ENCODE measurements at regions not wholly inside any gene's neighbourhood (a gene's known extent, or its start where the extent isn't known, plus 50 kb on each side); places are given as distances from the start of the nearest gene placed in this dataset.
A peak's percentile ranks its signal among the peaks of the same experiment; 100 is the strongest.

DNA sequence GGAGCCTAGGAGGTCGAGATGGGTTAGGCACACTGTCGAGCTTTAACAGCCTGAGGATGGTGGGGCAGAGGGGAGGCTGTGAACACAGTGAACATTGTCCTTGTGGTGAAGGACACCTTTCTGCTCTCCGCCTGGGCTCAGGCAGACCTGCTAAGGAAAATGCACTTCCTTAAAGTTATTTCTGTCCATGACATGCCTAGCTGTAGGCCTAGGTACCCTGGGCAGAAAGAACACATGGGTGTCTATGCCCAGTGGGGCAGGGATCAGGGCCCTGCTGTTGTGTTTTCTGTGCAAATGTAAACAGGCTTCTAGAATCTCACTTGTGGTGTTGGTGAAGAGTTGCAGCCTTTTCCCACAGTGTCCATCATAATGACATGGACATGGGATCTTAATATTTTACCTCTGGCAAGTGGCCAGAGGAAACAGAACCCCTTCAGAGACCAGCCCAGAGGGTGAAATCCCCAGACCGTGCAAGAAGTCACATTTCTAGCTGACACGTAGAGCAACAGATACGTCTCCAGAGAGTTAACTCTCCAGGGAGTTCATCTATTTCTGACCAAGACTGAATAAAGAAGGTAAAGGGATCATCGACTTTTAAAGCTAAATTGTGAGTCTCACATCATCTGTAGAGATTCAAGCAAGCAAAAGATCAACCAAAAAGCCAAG lies 79.2 kb downstream of the C9orf152 start:
- TF ChIP-seq, protein P1, sequence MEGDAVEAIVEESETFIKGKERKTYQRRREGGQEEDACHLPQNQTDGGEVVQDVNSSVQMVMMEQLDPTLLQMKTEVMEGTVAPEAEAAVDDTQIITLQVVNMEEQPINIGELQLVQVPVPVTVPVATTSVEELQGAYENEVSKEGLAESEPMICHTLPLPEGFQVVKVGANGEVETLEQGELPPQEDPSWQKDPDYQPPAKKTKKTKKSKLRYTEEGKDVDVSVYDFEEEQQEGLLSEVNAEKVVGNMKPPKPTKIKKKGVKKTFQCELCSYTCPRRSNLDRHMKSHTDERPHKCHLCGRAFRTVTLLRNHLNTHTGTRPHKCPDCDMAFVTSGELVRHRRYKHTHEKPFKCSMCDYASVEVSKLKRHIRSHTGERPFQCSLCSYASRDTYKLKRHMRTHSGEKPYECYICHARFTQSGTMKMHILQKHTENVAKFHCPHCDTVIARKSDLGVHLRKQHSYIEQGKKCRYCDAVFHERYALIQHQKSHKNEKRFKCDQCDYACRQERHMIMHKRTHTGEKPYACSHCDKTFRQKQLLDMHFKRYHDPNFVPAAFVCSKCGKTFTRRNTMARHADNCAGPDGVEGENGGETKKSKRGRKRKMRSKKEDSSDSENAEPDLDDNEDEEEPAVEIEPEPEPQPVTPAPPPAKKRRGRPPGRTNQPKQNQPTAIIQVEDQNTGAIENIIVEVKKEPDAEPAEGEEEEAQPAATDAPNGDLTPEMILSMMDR (IDR thresholded peaks at IDR 0.05), result no peak
- TF ChIP-seq EZH2 (IDR thresholded peaks at IDR 0.05; ENCODE audit: borderline replicate concordance, insufficient read depth, low read depth, low read length, poor library complexity, severe bottlenecking), result no peak
- CTCF ChIA-PET, result interaction anchor here (0.6 to 5.6 kb wide), 8 partner anchors 15 to 225 kb away, joined by 3 to 33 read pairs (median 8); no protein-coding TSS in a partner anchor
- H3K9ac ChIP-seq (ENCODE audit: low read length), result peak overlapping the region; percentile 46

GRCh38 chr9:110129425-110129824 lies 78.5 kb downstream of the C9orf152 start:
- Histone ChIP-seq H3K9me3 (ENCODE audit: control extremely low read depth in 1 of 3, control insufficient read depth in 2 of 3, insufficient read depth in 1 of 3, low read length in 2 of 3) (no peaks in the 10 kb centered on the region), H3K79me2 (ENCODE audit: control insufficient read depth, insufficient read depth, low read length) (peaks cover 100% of the 10 kb centered on the region), H3K27me3 (replicated peaks in 1 of 4; ENCODE audit: control extremely low read depth in 1 of 4, control insufficient read depth in 3 of 4, insufficient read depth in 4 of 4, low read length in 3 of 4) (no peaks in the 10 kb centered on the region), H3K4me3 (ENCODE audit: control extremely low read depth in 1 of 5, extremely low read depth in 1 of 5, insufficient read depth in 1 of 5, low read depth in 2 of 5, low read length in 4 of 5) (peak overlapping the region in 2 of 5 experiments; percentile 16 to 34), H2AFZ (ENCODE audit: insufficient read depth, low read depth, low read length, poor library complexity, severe bottlenecking) (no peak overlapping the region), H4K20me1 (ENCODE audit: control insufficient read depth, insufficient read depth, low read length, poor library complexity, severe bottlenecking) (peaks cover 27% of the 10 kb centered on the region), H3K27ac (ENCODE audit: low read length in 2 of 2) (peak overlapping the region; percentile 90 to 94), H3K36me3 (replicated peaks in 1 of 2; ENCODE audit: control extremely low read depth in 1 of 2, control insufficient read depth in 1 of 2, extremely low read depth in 1 of 2, insufficient read depth in 2 of 2, low read length in 1 of 2) (no peaks in the 10 kb centered on the region), H3K9ac (ENCODE audit: low read length) (peak overlapping the region; percentile 46), H3K4me1 (ENCODE audit: control insufficient read depth in 2 of 2, insufficient read depth in 2 of 2, low read length in 2 of 2) (peaks cover 96 to 97% of the 10 kb centered on the region in 2 donors), H3K4me2 (replicated peaks; ENCODE audit: low read depth, low read length, poor library complexity, severe bottlenecking) (peak overlapping the region; percentile 66)
- ChIA-PET CTCF (interaction anchor here (0.8 to 5.6 kb wide), 7 partner anchors 15 to 226 kb away, joined by 3 to 33 read pairs (median 9); no protein-coding TSS in a partner anchor), POLR2A (interaction anchor here (0.7 to 1.0 kb wide), 3 partner anchors 19 to 161 kb away, joined by 3 read pairs; no protein-coding TSS in a partner anchor)
- Mint-ChIP-seq H3K4me3 (peak overlapping the region; percentile 85), H3K27ac (peak overlapping the region; percentile 89), H3K9me3 (ENCODE audit: insufficient read depth) (no peaks in the 10 kb centered on the region), H3K4me1 (peaks cover 99% of the 10 kb centered on the region), H3K27me3 (no peaks in the 10 kb centered on the region)
- intact Hi-C loops (cut with micrococcal nuclease), result loop anchor here (2.0 to 10.0 kb wide), 5 partner anchors 13 to 212 kb away; no protein-coding TSS in a partner anchor
- no peak for TF ChIP-seq EZH2 (IDR thresholded peaks at IDR 0.05; ENCODE audit: borderline replicate concordance, insufficient read depth, low read depth, low read length, poor library complexity, severe bottlenecking)
- TF ChIP-seq, protein P1 (IDR thresholded peaks at IDR 0.05), result no peak
- no CpG with 5 or more reads among the region's 1 CpG for WGBS (ENCODE audit: insufficient coverage)
- peak; percentile 53 for DNase-seq
- peak; percentile 15 for ATAC-seq (ENCODE audit: low read depth)

More for the DNA sequence above, 79.2 kb downstream of the C9orf152 start:
- no peaks in the 10 kb centered on the region for H3K9me3 Mint-ChIP-seq (ENCODE audit: insufficient read depth)
- H3K4me3 Mint-ChIP-seq, result peak overlapping the region; percentile 85
- no peak overlapping the region for H2AFZ ChIP-seq (ENCODE audit: insufficient read depth, low read depth, low read length, poor library complexity, severe bottlenecking)
- H3K4me3 ChIP-seq (ENCODE audit: control extremely low read depth in 1 of 5, extremely low read depth in 1 of 5, insufficient read depth in 1 of 5, low read depth in 2 of 5, low read length in 4 of 5), result peak overlapping the region in 4 of 5 experiments; percentile 12 to 34 (median 14)
- ATAC-seq (ENCODE audit: low read depth), result peak; percentile 87
- peaks cover 100% of the 10 kb centered on the region for H3K79me2 ChIP-seq (ENCODE audit: control insufficient read depth, insufficient read depth, low read length)
- peak overlapping the region; percentile 89 for H3K27ac Mint-ChIP-seq
- no peaks in the 10 kb centered on the region for H3K27me3 ChIP-seq (replicated peaks in 1 of 4; ENCODE audit: control extremely low read depth in 1 of 4, control insufficient read depth in 3 of 4, insufficient read depth in 4 of 4, low read length in 3 of 4)
- peaks cover 27% of the 10 kb centered on the region for H4K20me1 ChIP-seq (ENCODE audit: control insufficient read depth, insufficient read depth, low read length, poor library complexity, severe bottlenecking)
- H3K27me3 Mint-ChIP-seq, result no peaks in the 10 kb centered on the region
- H3K4me2 ChIP-seq (replicated peaks; ENCODE audit: low read depth, low read length, poor library complexity, severe bottlenecking), result peak overlapping the region; percentile 66
- H3K36me3 ChIP-seq (replicated peaks in 1 of 2; ENCODE audit: control extremely low read depth in 1 of 2, control insufficient read depth in 1 of 2, extremely low read depth in 1 of 2, insufficient read depth in 2 of 2, low read length in 1 of 2), result peaks cover 0 to 1% of the 10 kb centered on the region in 2 experiments
- intact Hi-C loops (cut with micrococcal nuclease), result loop anchor here (2.0 to 10.0 kb wide), 5 partner anchors 14 to 211 kb away; no protein-coding TSS in a partner anchor
- peak; percentile 86 for DNase-seq
- H3K4me1 ChIP-seq (ENCODE audit: control insufficient read depth in 2 of 2, insufficient read depth in 2 of 2, low read length in 2 of 2), result peaks cover 98% of the 10 kb centered on the region in 2 donors
- no peaks in the 10 kb centered on the region for H3K9me3 ChIP-seq (ENCODE audit: control extremely low read depth in 1 of 3, control insufficient read depth in 2 of 3, insufficient read depth in 1 of 3, low read length in 2 of 3)
- peaks cover 98% of the 10 kb centered on the region for H3K4me1 Mint-ChIP-seq
- POLR2A ChIA-PET, result interaction anchor here (0.7 to 1.0 kb wide), 3 partner anchors 20 to 161 kb away, joined by 3 read pairs; no protein-coding TSS in a partner anchor
- 15% methylated on average over 3 of the region's 7 CpGs for WGBS (ENCODE audit: insufficient coverage)
- peak overlapping the region; percentile 90 to 94 for H3K27ac ChIP-seq (ENCODE audit: low read length in 2 of 2)

Measured in B cell (primary cell).